A549 (cell line): ENCODE measurements at regions not wholly inside any gene's neighbourhood (a gene's known extent, or its start where the extent isn't known, plus 50 kb on each side); places are given as distances from the start of the nearest gene placed in this dataset.
"Not testable (repeated sequence)": the region's sequence is repeated elsewhere in the genome, so short reads cannot be mapped to it uniquely, and the experiment has no call there.

ENCODE experiments used
- ATAC-seq, 2 experiments: fragments of 200-7000 bp in 1 of 2; fragments of >200 bp in 1 of 2; cut with Nextera tagmentation in 1 of 2; cut with Tn5 transposase in 1 of 2; 3 replicates each; pipeline versions ENCODE4 v1.8.0 to v1.9.1; 2018 to 2020; ENCODE audit warnings: mild to moderate bottlenecking in 1 of 2, moderate library complexity in 1 of 2
- CTCF ChIA-PET: fragments of 300-600 bp; sonication (Branson Sonifier 250); formaldehyde crosslinking; extraction: SDS; loops from one replicate; lab custom pipeline; 2021; ENCODE audit warnings: antibody characterized with exemption, inconsistent platforms; lab: Yijun Ruan, JAX
- POLR2A ChIA-PET: fragments of 350-600 bp; formaldehyde crosslinking; extraction: SDS; loops from one replicate; lab custom pipeline; 2021; ENCODE audit warnings: antibody characterized with exemption, inconsistent platforms; lab: Yijun Ruan, JAX
- DNase-seq, 2 experiments: peaks; one replicate each; pipeline versions ENCODE4 v3.0.0 to v3.0.0-alpha.2; 2011 to 2016; ENCODE audit warnings: low read depth in 1 of 2, low spot score in 1 of 2
- FAIRE-seq: peaks from 2 replicates; lab custom pipeline; 2011; peaks lifted over from hg19 to GRCh38; lab: Jason Lieb, UNC
- H3K27ac ChIP-seq, 2 experiments: fragments of >200 bp; sonication (Bioruptor Twin); formaldehyde crosslinking; 3 replicates each; pipeline ENCODE4 v1.5.1; 2016 to 2017
- H3K4me1 ChIP-seq: fragments of >200 bp; sonication (Bioruptor Twin); formaldehyde crosslinking; 3 replicates; pipeline ENCODE4 v1.6.1; 2016
- H3K4me2 ChIP-seq: fragments of >200 bp; sonication (Bioruptor Twin); formaldehyde crosslinking; 3 replicates; pipeline ENCODE4 v1.6.1; 2016
- H3K4me3 ChIP-seq: fragments of >200 bp; sonication (Bioruptor Twin); formaldehyde crosslinking; 3 replicates; pipeline ENCODE4 v1.5.1; 2016
- H3K9me3 ChIP-seq: fragments of >200 bp; sonication (Bioruptor Twin); formaldehyde crosslinking; 3 replicates; pipeline ENCODE4 v1.6.1; 2016
- ATOH8 ChIP-seq: fragments of 250-450 bp; sonication (Bioruptor Pico); IDR thresholded peaks from 2 replicates; pipeline ENCODE4 v1.5.0; 2020; ENCODE audit warnings: low read depth, mild to moderate bottlenecking, moderate library complexity
- BHLHE40 ChIP-seq: IDR thresholded peaks from 2 replicates; pipeline ENCODE4 v1.6.1; 2012; ENCODE audit warnings: low read depth, low read length, inconsistent platforms
- CEBPB ChIP-seq, 2 experiments: fragments of >200 bp in 1 of 2; sonication (Bioruptor Twin) in 1 of 2; formaldehyde crosslinking in 1 of 2; IDR thresholded peaks; 2 replicates each; pipeline ENCODE4 v1.6.1; 2012 to 2016
- CHD4 ChIP-seq: fragments of 200-600 bp; sonication (generic); IDR thresholded peaks from 2 replicates; pipeline ENCODE4 v1.6.1; 2016; ENCODE audit warnings: antibody characterized with exemption, mild to moderate bottlenecking, borderline replicate concordance
- EHMT2 ChIP-seq: fragments of 200-600 bp; sonication (generic); IDR thresholded peaks from 2 replicates; pipeline ENCODE4 v1.6.1; 2016; ENCODE audit warnings: antibody characterized with exemption, low read depth, mild to moderate bottlenecking, moderate library complexity
- ESRRA ChIP-seq: fragments of 150-350 bp; IDR thresholded peaks from 2 replicates; pipeline ENCODE4 v1.6.1; 2014; ENCODE audit warnings: mild to moderate bottlenecking, low read length, borderline replicate concordance
- FOSB ChIP-seq: fragments of 250-450 bp; sonication (Bioruptor Pico); IDR thresholded peaks from 2 replicates; pipeline ENCODE4 v1.5.0; 2020; ENCODE audit warnings: mild to moderate bottlenecking, moderate library complexity
- FOSL2 ChIP-seq, 2 experiments: fragments of 450-650 bp in 1 of 2; fragments of >200 bp in 1 of 2; sonication (Bioruptor Twin) in 1 of 2; formaldehyde crosslinking; IDR thresholded peaks; 2 replicates each; pipeline versions ENCODE4 v1.5.0 to v1.6.1; 2016 to 2020; ENCODE audit warnings: mild to moderate bottlenecking in 1 of 2, moderate library complexity in 1 of 2
- FOXS1 ChIP-seq: fragments of 250-450 bp; sonication (Bioruptor Pico); IDR thresholded peaks from 2 replicates; pipeline ENCODE4 v1.5.0; 2020; ENCODE audit warnings: mild to moderate bottlenecking, moderate library complexity
- GATA3 ChIP-seq: IDR thresholded peaks from 2 replicates; pipeline ENCODE4 v1.6.1; 2012; ENCODE audit warnings: borderline replicate concordance
- HES2 ChIP-seq: fragments of >200 bp; sonication (Bioruptor Twin); formaldehyde crosslinking; IDR thresholded peaks from 2 replicates; pipeline ENCODE4 v1.6.1; 2016
- HOXA7 ChIP-seq: fragments of 250-450 bp; sonication (Bioruptor Pico); IDR thresholded peaks from 2 replicates; pipeline ENCODE4 v1.5.0; 2020; ENCODE audit warnings: mild to moderate bottlenecking, moderate library complexity
- JUN ChIP-seq, 2 experiments: fragments of >200 bp; sonication (Bioruptor Twin); formaldehyde crosslinking; IDR thresholded peaks; 2 replicates in 1 of 2; 3 replicates in 1 of 2; pipeline ENCODE4 v1.6.1; 2016 to 2017
- KDM1A ChIP-seq: fragments of 200-600 bp; sonication (generic); IDR thresholded peaks from 2 replicates; pipeline ENCODE4 v1.6.1; 2016; ENCODE audit warnings: low read depth, mild to moderate bottlenecking
- NFE2L2 ChIP-seq: fragments of 150-350 bp; conservative IDR thresholded peaks from 2 replicates; pipeline ENCODE4 v1.6.1; 2014; ENCODE audit warnings: low read length
- NR3C1 ChIP-seq: fragments of >200 bp; sonication (Bioruptor Twin); formaldehyde crosslinking; IDR thresholded peaks from 3 replicates; pipeline ENCODE4 v1.6.1; 2017
- POLR2AphosphoS2 ChIP-seq: conservative IDR thresholded peaks from 2 replicates; pipeline ENCODE4 v1.6.1; 2012; ENCODE audit warnings: low read length, improper control_type of control experiment, inconsistent platforms
- RARB ChIP-seq: fragments of 250-450 bp; sonication (Bioruptor Pico); IDR thresholded peaks from 2 replicates; pipeline ENCODE4 v1.8.0; 2021; ENCODE audit warnings: mild to moderate bottlenecking, moderate library complexity
- RCOR1 ChIP-seq: fragments of 150-350 bp; IDR thresholded peaks from 2 replicates; pipeline ENCODE4 v1.6.1; 2014; ENCODE audit warnings: antibody characterized with exemption, low read length, low read depth
- RNF2 ChIP-seq: fragments of 200-600 bp; sonication (generic); IDR thresholded peaks from 2 replicates; pipeline ENCODE4 v1.6.1; 2016; ENCODE audit warnings: low read depth, mild to moderate bottlenecking, antibody characterized with exemption, moderate library complexity, borderline replicate concordance
- SMC3 ChIP-seq: fragments of >200 bp; sonication (Bioruptor Twin); formaldehyde crosslinking; IDR thresholded peaks from 3 replicates; pipeline ENCODE4 v1.6.1; 2018; ENCODE audit warnings: inconsistent platforms
- SREBF2 ChIP-seq: fragments of 450-650 bp; IDR thresholded peaks from 2 replicates; pipeline ENCODE4 v1.6.1; 2014; ENCODE audit warnings: mild to moderate bottlenecking, moderate library complexity
- TFCP2L1 ChIP-seq: fragments of 250-450 bp; sonication (Bioruptor Pico); IDR thresholded peaks from 2 replicates; pipeline ENCODE4 v1.5.0; 2021; ENCODE audit warnings: mild to moderate bottlenecking
- ZC3H11A ChIP-seq: fragments of 450-650 bp; IDR thresholded peaks from 2 replicates; pipeline ENCODE4 v1.6.1; 2014; ENCODE audit warnings: antibody characterized with exemption, mild to moderate bottlenecking
- WGBS: methylation state at CpG from one replicate; pipeline ENCODE4 v1.1.6; 2017; ENCODE audit errors: missing lambda C conversion rate; 5-methylcytosine and 5-hydroxymethylcytosine counted together
- TF ChIP-seq, protein P1 (sequence below): fragments of 200-600 bp; sonication (generic); IDR thresholded peaks from 2 replicates; pipeline ENCODE4 v1.6.1; 2016; ENCODE audit warnings: antibody characterized with exemption, mild to moderate bottlenecking, moderate library complexity

DNA sequence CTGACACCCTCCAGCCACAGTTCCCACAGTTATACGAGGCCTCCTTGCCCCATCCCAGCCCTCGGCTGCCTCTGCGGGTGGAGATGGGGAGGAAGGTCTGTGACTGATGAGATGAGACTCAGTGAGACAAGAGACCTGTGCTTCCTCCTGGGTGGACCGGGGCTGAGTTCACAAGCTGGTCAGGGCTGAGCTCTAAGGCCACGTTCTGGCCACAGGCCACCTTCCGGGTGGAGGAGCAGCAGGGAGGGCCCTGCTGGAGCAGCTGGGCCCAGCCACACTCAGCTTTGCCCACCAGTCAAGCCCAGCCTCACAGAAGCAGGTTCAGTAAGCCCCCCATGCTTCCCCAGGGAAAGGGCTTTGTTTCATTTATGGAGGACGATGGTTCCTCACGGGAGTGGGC lies 214.7 kb downstream of the ANKRD30B start:
- TF ChIP-seq EHMT2 = no peak
- TF ChIP-seq POLR2AphosphoS2 = no peak
- TF ChIP-seq SREBF2 = no peak
- TF ChIP-seq ESRRA = no peak
- TF ChIP-seq KDM1A = no peak
- TF ChIP-seq FOSL2 (IDR thresholded peaks at IDR 0.05) = no peak
- TF ChIP-seq FOSL2 (CRISPR knock-in tag; IDR thresholded peaks at IDR 0.05) = no peak
- no peak for TF ChIP-seq HOXA7 (CRISPR knock-in tag)
- TF ChIP-seq GATA3 = no peak
- no peak for TF ChIP-seq ATOH8 (CRISPR knock-in tag)
- Histone ChIP-seq H3K27ac (no peak overlapping the region), H3K4me1 (no peaks in the 10 kb centered on the region), H3K4me2 (no peak overlapping the region), H3K9me3 (no peaks in the 10 kb centered on the region), H3K4me3 (no peak overlapping the region)
- ChIA-PET POLR2A (no interaction called here), CTCF (no interaction called here)
- DNase-seq (no peak), ATAC-seq (no peak), FAIRE-seq (no peak)
- 42% methylated on average over 5 of the region's 8 CpGs for WGBS

DNA sequence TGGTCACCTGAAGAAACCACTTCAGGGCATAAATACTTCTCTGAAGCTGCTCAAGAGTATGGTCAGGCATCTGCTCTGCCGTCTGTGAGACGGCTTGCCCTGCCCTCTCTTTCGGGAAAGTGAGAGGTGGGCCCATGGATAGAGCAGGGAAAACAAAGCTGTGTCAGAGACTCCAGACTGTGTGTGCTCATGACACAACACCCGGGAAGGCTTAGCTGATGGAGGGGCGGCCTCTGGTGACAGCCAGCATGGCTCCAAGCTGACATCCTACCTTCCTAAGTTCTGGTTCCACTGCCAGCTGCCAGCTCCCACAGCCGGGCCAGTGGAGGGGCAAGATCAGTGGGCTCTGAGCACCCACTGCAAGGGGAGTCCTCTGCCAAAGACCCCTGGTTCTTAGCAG lies 215.3 kb downstream of the ANKRD30B start:
- ChIA-PET CTCF (interaction anchor here (0.6 kb wide), 1 partner anchor 1417 kb away, joined by 3 read pairs; no protein-coding TSS in a partner anchor), POLR2A (no interaction called here)
- TF ChIP-seq POLR2AphosphoS2 (no peak), CEBPB (IDR thresholded peaks at IDR 0.05) (no peak), ATOH8 (CRISPR knock-in tag) (no peak), TFCP2L1 (CRISPR knock-in tag) (no peak), EHMT2 (no peak), RCOR1 (no peak)
- Histone ChIP-seq H3K4me3 (no peak overlapping the region), H3K4me2 (no peak overlapping the region), H3K9me3 (no peaks in the 10 kb centered on the region), H3K27ac (no peak overlapping the region), H3K4me1 (no peaks in the 10 kb centered on the region)
- WGBS = 0% methylated on average over 3 of the region's 6 CpGs
- no peak for DNase-seq
- ATAC-seq = no peak
- no peak for FAIRE-seq

- ATAC-seq (no peak), FAIRE-seq (no peak), DNase-seq (no peak)
- Histone ChIP-seq H3K9me3 (no peaks in the 10 kb centered on the region), H3K4me2 (no peak overlapping the region), H3K4me3 (no peak overlapping the region), H3K4me1 (no peaks in the 10 kb centered on the region), H3K27ac (no peak overlapping the region)
- WGBS = 25% methylated on average over 6 of the region's 6 CpGs
- ChIA-PET CTCF (no interaction called here), POLR2A (no interaction called here)
- TF ChIP-seq RARB = no peak
- TF ChIP-seq NFE2L2 = no peak
- no peak for TF ChIP-seq BHLHE40
- no peak for TF ChIP-seq RNF2
- TF ChIP-seq SMC3 = no peak
- no peak for TF ChIP-seq FOXS1 (CRISPR knock-in tag)
- no peak for TF ChIP-seq ZC3H11A
- no peak for TF ChIP-seq JUN (IDR thresholded peaks at IDR 0.05)
- no peak for TF ChIP-seq TFCP2L1 (CRISPR knock-in tag)
Measured at GRCh38 chr18:14964002-14964401, 216.0 kb downstream of the ANKRD30B start.

DNA sequence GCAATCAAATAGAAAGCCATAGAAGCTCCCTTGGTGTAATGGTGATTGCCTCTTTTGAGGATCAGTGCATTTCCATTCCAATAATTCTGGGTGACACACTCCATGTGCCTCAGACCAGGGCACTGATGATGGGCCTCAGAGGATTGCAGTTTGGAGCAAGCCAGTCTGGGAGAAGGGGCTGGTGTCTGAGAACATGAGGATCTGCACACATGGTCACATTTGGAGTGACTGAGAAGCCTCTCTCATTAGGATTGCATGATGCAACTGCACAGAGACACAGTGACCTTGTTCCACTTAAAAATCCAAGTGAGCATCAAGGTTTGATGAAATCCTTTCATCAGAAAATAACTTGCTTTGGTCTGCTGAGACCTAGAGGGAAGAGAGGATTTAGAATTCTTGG lies 216.4 kb downstream of the ANKRD30B start:
- H3K27ac ChIP-seq = no peak overlapping the region
- FAIRE-seq = no peak
- ChIA-PET CTCF (no interaction called here), POLR2A (no interaction called here)
- H3K4me1 ChIP-seq = no peaks in the 10 kb centered on the region
- no peak overlapping the region for H3K4me2 ChIP-seq
- H3K4me3 ChIP-seq = no peak overlapping the region
- no peaks in the 10 kb centered on the region for H3K9me3 ChIP-seq
- DNase-seq = no peak
- TF ChIP-seq RCOR1 (no peak), HES2 (no peak), NR3C1 (no peak), CHD4 (no peak), KDM1A (no peak), GATA3 (no peak), FOSB (CRISPR knock-in tag) (no peak), HOXA7 (CRISPR knock-in tag) (no peak)
- TF ChIP-seq, protein P1, sequence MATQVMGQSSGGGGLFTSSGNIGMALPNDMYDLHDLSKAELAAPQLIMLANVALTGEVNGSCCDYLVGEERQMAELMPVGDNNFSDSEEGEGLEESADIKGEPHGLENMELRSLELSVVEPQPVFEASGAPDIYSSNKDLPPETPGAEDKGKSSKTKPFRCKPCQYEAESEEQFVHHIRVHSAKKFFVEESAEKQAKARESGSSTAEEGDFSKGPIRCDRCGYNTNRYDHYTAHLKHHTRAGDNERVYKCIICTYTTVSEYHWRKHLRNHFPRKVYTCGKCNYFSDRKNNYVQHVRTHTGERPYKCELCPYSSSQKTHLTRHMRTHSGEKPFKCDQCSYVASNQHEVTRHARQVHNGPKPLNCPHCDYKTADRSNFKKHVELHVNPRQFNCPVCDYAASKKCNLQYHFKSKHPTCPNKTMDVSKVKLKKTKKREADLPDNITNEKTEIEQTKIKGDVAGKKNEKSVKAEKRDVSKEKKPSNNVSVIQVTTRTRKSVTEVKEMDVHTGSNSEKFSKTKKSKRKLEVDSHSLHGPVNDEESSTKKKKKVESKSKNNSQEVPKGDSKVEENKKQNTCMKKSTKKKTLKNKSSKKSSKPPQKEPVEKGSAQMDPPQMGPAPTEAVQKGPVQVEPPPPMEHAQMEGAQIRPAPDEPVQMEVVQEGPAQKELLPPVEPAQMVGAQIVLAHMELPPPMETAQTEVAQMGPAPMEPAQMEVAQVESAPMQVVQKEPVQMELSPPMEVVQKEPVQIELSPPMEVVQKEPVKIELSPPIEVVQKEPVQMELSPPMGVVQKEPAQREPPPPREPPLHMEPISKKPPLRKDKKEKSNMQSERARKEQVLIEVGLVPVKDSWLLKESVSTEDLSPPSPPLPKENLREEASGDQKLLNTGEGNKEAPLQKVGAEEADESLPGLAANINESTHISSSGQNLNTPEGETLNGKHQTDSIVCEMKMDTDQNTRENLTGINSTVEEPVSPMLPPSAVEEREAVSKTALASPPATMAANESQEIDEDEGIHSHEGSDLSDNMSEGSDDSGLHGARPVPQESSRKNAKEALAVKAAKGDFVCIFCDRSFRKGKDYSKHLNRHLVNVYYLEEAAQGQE = no peak
- no peak for ATAC-seq

DNA sequence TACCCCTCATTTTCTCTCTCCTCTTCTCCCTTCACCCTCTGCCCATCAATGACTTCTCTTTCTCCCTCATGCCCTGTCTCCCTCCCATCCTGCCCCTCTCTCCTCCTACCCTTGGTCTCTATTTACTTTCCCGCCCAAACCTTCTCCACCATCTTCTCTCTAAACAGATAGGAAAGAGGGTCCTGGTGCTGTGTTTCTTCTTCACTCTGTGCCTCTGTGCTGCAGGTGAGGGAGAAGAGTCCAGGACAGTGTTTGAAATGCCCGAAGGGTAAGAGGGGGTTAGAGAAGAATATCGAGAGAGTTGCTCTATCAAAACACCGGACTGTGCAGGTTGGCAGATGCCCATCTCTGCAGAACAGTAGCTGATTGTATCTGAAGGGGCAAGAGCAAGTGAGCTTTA lies 217.0 kb downstream of the ANKRD30B start:
- POLR2A ChIA-PET, FAIRE-seq, DNase-seq, H3K27ac ChIP-seq, ATAC-seq, H3K4me1 ChIP-seq, CTCF ChIA-PET, H3K4me3 ChIP-seq, H3K4me2 ChIP-seq, H3K9me3 ChIP-seq: not testable (repeated sequence)
- 0% methylated on average over 4 of the region's 4 CpGs for WGBS
